ENCODE measurements at regions not wholly inside any gene's neighbourhood (a gene's known extent, or its start where the extent isn't known, plus 50 kb on each side); places are given as distances from the start of the nearest gene placed in this dataset.

DNA sequence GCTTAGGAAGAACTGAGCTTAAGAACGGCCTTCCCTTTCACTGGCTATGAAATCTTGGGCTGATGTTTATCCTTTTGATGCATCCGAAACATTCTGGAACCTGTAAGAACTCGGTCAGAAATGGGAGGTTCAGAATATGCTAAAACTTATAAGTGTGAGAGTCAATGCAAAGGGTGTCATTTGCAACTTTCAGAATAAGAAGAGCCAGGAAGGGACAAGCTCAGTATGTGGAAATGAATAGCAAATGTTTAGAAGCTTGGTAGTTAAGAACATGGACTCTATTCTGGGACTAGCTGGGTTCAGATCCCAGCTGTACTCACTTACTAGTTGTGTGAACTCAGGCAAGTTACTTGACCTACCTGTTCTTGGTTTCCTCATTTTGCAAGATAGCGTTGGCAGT is 234.1 kb downstream of the OMA1 start:
- in situ Hi-C loops (cut with HindIII; ENCODE audit: low sequenced_read_pairs) = no loop called here

DNA sequence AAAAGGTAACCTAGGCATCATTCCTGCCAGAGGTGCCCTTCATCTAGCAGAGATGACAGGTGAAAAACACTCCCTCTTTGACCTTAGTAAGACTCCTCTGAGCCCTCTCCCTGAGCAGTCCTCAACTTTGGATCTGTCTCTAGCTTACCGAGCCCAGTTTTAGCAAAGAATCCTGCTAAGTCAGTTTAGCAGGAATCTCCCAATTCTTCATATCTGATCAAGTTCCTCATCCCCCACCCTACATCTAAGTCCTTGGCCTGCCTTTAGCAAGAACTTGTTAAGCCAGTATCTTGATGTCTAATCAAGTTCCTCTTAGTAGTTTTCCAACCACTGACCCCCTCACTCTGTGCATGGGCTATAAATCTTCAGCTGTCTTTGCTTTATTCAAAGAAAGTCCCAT is 235.6 kb downstream of the OMA1 start:
- in situ Hi-C loops (cut with HindIII; ENCODE audit: low sequenced_read_pairs) = no loop called here

DNA sequence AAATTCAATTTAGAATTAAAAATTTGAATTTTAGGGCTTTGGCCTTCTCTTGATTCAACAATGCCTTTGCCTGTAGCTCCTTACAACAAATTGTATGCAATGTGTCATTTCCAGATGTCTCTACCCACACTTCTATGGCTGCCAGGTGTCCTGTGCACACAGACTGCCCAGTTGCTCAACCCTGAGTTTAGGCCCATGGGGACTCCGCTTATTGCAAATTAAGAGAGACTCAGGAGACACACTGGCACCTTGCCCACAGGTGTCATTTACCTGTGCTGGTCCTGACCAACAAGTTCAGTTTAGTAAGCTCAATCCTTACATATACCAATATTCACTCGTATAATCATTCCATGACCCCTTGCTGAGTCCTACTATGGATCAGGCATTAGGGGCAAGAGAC is 236.1 kb downstream of the OMA1 start:
- in situ Hi-C loops (cut with HindIII; ENCODE audit: low sequenced_read_pairs) = no loop called here

DNA sequence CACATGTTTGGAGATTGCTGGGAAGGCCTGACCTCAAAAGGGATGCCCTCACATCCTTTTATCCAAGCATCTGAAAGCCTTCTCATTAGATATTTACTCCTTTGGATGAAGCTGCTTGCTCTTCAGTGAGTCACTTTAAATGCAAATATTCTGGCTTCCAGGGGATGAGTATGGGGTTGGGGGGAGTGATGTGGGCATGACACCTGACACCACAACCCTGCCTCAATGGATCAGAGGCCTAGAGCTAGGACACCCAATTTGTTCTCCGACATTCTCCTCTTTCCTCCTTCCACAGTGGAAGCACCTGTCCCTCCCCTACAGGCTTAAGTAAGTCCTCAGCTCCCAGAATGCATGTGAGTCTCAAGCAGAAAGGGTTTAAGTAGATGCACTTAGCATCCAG is 238.3 kb downstream of the OMA1 start:
- in situ Hi-C loops (cut with HindIII; ENCODE audit: low sequenced_read_pairs) = no loop called here

DNA sequence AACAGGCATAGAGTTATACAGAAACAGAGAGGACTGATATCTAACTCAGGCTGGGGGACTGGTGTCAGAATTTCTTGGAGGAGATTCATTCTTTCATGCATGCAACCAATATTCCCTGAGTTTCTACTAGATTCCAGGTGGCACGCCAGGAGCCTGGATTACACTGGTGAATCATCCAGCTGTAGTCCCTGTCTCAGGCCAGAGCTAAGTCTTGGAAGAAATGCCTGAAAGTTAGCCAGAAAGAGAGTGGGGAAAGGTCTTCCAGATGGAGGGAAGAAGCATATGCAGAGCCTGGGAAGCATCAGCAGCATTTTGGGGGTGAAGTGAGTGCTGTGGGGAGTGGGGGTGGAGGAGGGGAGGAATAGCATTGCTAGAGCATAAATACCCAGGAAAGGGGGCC is 239.1 kb downstream of the OMA1 start:
- in situ Hi-C loops (cut with HindIII; ENCODE audit: low sequenced_read_pairs) = no loop called here

DNA sequence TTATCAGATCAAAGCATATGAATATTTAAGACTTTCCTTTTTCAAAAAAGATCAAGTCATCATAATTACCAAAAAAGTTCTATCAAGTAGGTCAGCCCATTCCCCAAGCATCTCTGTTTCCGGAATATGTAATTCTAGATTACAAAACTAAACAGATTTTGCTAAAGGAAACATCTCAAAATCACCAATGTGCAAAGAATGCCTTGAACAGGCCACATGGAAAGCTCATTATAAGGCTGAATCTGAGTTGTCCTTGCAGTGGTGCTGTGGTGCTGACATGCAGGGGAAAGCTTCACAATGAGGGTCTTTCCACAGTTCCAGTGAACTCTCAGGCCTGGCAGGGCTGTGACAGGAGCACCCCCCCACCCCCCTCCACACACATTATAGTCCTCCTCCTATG is 240.9 kb downstream of the OMA1 start:
- in situ Hi-C loops (cut with HindIII; ENCODE audit: low sequenced_read_pairs) = no loop called here

DNA sequence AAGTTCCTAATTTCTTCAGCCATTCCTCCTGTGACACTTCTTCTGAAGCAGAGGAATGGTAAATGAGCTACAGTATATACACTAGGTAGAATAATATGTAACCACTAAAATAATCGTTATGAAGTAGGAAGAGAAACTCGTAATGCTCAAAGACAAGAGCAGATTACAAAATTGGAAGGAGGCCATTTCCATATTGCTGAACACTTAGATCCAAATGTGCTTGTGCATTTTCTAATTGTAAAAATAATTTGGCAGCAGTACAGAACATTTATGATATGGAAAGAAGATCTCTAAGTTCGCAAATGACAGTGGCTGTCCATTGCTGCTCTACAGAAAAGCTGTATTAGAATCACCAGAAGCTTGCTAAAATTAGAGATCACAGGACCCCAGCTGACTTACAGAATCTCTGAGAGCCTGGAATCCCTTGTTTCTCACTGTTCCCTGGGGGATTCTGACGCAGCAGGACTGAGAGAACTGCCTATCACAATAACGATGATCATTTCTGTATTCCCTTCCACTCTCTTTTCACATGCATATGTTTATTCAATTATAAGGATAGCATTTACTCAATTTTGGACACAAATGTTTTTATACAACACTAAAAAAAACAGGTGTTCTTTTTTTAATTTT is 242.1 kb downstream of the OMA1 start:
- in situ Hi-C loops (cut with HindIII; ENCODE audit: low sequenced_read_pairs) = no loop called here

DNA sequence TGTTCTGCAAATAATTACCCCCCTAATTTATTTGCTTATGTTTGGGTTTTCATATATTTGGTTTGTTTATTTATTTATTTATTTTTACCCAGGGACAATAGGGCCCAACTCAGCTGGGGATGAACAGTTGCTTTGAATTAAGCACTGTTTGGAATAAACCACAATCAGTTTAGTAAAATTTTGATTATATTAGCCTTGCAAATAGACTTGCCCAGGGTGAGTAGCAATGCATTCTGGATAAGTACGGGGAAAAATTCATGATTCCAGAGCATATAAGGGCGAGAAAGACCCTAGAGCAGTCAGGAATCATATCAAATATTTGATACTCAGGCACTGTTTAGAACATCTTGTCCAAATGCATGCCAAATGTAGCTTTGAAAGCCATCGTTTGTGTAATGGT is 242.7 kb downstream of the OMA1 start:
- in situ Hi-C loops (cut with HindIII; ENCODE audit: low sequenced_read_pairs) = no loop called here

DNA sequence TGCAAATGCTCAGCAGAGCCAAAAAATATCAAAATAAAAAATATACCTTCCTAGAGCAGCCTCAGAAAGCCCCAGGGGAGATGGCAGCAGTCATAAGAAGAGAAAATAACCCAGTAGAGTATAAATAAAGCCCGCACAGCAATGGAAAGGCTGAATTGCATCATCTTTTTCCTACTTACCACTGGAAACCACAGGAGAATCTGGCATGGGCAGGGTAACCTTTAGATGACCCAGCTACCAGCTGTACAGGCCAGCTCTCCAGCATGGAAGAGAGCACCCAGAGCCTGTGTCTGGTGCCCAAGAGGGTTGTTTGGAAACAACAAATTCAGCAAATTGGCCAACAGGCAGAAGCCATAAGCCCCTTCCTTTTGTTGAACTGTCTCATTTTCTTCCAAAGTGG is 253.1 kb downstream of the OMA1 start:
- in situ Hi-C loops (cut with HindIII; ENCODE audit: low sequenced_read_pairs) = no loop called here

DNA sequence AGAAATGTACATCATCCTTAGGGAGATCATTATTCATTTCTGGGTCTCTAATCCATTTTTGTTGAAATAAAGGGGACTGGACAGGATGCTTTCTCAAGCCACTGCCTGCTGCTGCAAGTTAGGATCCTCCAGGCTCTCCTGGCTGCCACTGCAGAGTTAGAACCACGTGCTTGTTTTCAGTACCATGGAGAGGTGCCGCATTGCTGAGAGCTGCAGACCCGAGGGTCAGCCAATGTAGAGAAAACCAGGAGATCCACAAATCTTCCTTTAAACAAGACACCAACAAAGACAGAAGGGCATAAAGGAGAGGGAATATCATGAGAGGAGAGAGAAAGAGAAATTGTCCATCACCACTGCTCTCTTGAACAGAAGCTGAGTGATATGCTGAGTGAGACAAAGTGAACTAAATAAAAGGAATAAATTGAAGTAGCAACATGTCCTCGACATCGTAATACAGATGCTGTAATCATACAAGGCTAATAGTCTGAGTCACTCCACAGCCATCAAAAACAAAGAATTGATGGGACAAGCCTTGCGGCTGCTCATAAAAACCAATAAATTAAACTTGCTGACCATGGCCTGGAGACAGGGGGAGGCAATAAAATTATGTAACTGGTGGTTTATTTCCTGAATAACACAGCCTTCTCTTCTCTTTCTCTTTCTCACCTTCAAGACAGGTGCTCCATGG is 255.7 kb downstream of the OMA1 start:
- in situ Hi-C loops (cut with HindIII; ENCODE audit: low sequenced_read_pairs) = no loop called here

DNA sequence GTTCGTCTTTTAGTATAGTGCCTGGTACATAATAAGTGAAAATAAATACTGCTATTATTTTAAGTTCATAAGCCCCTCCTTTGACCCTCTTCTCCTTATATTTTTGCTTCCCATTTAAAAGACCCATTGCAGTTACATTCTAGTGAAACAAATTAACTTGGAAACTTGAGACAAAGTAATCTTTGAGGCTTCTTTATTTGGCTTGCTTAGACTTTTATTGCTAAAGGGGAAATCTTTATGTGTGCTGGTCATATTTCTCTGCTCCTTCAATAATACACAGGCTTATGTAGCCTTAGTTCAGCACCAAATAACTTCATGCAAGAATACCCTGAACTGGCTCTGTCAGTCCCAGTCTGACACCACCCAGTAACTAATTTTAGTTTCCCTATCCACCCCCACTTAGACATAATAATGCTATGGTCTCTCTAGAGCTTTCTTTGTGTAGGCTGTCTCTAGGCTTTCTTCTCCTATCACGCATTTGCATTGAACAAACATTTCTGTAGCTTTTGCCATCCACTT is 257.8 kb downstream of the OMA1 start:
- in situ Hi-C loops (cut with HindIII; ENCODE audit: low sequenced_read_pairs) = no loop called here

DNA sequence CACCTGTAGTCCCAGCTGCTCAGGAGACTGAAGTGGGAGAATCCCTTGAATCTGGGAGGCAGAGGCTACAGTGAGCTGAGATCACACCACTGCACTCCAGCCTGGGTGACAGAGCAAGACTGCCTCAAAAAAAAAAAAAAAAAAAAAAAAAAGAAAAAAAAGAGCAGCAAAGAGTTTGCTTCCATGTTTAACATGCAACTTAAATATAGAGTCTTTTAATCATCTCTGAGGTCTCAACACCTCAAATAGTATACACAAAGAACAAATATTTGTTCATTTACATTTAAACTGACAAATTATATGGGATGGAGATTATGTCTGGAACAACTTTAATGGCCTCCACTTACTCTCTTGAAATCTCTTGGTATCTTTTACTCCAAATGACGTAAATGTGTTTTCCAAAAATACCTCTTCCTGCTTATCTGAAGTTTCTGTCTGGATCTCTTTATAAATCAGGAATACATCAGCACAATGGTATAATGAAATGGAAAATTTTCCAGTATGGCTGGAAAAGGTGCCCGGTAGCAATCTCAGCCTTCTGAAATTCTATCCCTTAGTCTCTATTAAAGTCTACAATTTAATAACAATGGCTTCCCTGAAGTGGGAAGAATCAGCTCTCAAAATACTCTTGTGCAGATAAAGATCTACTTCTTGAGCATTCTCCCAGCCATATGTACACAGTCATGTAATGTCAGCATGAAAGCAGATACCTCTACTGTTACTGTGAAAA is 258.5 kb downstream of the OMA1 start:
- in situ Hi-C loops (cut with HindIII; ENCODE audit: low sequenced_read_pairs) = no loop called here

DNA sequence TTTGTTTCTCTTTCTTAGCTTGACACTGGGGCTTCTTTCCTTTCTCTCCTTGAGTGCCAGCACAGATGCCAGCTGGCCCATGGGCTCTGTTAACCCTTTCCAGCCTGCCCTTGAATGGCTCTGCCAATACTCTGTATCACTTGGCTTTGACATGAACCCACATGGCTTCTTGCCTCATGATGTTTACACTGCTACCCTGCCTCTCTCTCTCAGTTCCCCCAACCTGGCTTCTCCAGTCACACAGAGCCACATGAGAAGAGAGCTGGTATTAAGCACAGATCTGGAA is 262.4 kb downstream of the OMA1 start:
- in situ Hi-C loops (cut with HindIII; ENCODE audit: low sequenced_read_pairs) = no loop called here

DNA sequence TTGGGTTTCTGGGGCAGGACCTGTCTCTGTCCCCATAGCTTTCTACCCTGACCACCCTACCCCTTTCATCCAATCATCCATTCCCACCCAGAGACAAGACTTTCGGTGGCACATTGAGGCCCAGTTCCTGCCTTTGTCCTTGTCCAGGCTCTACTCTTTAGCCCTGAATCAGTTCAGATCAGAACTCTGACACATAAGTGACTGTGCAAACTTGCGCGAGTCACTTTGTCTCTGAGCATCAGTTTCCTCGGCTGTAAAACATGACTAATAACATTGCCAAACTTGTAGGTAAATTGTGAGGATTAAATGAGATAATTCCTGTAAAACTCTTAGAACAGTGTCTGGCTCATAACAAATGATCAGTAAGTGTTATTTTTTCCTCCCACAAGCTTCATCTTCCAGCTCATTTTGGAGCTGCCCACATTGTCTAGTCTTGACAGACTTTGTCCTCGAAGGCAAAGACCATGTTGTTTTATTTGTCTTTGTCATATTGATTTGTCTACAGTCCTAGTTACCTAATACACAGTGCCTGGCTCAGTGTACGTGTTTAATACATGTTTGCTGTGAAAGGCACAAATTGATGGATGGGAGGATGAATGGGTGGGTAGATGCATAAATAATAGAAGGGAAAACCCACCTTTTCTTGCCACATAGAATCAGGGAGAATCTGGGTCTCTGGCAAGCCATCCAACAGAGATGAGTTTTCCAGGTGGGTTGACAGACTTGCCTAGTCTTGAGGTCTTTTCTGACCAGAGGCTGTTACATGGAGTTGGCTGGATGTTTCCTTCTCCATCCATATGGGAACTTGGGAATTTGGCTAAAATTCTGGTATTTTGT is 262.9 kb downstream of the OMA1 start:
- in situ Hi-C loops (cut with HindIII; ENCODE audit: low sequenced_read_pairs) = no loop called here

DNA sequence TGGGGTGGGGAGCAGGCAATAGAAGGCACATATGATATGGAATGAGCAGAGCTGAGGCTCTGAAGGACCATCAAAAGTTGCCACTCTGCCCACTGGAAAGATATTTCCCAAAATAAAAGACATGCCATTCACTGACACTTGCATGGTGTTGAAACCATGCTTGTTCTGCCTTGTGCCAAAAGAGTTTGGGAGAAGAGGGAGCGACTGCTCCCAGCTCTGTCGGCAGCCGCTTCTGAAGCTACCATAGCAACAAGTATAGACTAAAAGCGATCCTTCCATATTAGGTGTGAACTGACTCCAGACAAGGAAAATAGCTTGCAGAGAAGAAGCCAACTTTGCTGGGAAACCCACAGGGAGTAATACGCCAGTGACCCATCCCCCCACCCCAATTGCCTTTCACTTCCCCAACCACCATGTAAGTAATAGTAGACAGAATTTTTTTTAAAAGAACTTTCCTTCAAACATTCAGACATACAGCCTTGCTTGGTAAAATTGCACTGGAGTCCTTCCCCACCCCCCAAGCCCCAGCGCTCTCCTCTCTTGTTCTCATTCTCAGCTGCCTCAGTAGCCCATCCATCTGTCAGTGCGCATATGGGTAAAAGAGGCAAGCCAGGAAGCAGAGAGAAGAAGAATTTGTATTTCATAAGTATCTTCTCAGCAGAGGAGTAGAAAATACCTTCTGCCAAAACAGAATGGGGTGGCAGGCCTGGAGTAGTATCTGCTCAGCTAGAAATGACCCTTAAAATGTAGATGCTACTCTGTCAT is 263.7 kb downstream of the OMA1 start:
- in situ Hi-C loops (cut with HindIII; ENCODE audit: low sequenced_read_pairs) = no loop called here

DNA sequence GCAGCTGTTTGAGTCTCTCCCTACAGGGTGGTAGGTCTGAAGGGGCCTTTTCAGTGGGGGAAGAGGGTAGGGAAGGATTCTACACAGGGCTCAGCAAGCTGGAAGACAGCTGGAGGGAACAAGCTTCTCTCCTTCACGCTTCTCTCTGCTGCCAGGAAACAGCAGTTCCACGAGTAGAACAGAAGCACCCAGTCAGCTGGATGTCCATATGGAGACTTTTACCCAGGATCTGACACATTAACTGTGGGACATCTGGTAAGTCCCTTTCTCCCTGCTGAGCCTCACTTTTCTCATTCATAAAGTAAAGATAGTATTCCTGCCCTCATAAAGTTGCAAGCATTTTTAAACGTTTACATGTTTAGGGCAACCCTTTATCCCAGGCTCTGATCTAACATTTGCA is 280.3 kb downstream of the OMA1 start:
- in situ Hi-C loops (cut with HindIII; ENCODE audit: low sequenced_read_pairs) = no loop called here

DNA sequence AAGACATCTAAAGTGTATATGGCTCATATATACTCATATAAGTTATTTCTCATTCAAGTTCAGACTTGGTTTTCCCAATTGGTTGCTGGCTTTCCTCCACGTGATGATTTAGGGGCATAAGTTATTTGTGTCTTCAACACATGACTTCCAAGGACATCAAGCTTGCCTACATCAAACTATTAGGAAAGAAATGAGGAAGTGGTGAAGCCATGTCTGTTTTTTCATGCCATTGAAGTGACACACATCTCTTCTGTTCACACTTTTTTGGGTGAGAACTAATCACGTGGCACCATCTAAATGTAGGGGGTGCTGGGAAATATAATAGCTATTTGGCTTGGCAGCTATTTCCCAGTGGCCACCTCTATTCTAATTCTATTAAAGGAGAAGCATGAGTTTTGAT is 282.1 kb downstream of the OMA1 start:
- in situ Hi-C loops (cut with HindIII; ENCODE audit: low sequenced_read_pairs) = no loop called here

DNA sequence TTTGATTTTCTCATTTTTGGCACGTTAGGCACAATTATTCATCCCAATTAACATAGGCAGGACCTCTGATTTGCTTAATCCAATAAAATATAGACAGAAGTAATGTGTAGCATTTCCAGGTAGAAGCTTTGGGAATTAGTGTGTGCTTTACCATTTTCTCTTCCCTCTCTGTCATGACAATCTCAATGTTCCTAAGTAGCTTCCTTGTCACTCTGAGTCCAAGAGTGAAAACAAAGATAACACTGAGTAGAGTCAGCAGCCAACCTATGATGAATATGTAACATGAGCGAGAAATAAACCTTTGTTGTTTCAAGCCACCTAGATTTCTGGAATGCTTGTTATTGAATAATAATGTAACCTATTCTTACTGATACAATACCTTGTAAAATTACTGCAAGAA is 283.8 kb downstream of the OMA1 start:
- in situ Hi-C loops (cut with HindIII; ENCODE audit: low sequenced_read_pairs) = no loop called here

DNA sequence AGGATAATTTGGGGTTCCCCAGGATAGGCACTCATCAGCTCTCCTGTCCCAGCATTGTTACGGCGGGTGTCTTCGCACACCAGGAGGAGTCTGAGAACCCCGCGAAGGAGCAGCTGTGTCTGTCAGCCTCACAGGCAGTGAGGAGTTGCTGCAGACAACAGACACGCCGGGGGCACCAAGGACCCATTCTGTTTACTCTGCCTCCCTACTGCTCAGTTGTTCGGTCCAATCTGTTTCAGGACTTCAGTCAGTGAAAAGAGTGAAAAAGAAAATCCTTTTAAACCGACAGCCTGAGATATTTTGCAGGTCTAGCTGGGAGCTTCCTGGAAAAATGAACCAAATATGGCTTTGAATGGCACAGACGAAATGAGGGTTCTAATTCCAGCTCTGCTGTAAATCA is 288.4 kb downstream of the OMA1 start:
- in situ Hi-C loops (cut with HindIII; ENCODE audit: low sequenced_read_pairs) = no loop called here

DNA sequence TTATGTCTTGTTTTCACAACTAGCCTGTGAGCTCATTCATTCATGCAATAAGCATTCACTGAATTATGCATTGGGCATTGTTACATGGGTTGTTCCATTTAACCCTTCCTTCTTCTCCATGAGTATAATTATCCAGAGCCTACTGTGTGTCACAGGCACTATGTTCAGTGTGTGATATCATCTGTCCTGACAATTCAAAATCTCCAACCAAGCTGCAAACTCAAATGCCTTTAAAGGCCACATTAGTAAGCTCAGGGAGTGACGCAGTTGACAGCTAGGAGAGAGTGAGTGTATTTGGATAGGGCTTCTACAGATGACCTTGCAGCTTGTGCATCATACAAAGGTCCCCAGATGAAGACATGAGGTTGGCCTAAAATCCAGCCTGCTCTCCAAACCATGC is 289.5 kb downstream of the OMA1 start:
- in situ Hi-C loops (cut with HindIII; ENCODE audit: low sequenced_read_pairs) = no loop called here

DNA sequence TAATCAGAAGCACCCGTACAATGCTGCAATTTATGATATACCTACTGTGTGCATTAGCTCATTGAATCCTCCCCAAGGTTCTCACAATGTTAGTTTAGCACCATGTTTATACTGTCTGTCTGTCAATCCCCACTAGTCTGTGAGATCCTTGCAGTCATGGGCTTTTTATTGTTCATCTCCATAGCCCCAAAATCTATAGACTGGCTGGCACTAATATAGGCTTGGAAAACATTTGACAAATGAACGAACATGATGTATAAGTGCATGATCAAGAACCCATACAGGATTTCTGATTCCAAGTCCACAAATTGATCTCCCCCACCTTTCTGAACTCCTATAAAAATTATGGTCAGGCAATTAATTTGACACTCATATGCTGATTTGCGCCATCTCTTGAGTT is 290.0 kb downstream of the OMA1 start:
- in situ Hi-C loops (cut with HindIII; ENCODE audit: low sequenced_read_pairs) = no loop called here
